Right atrium auricular region (tissue), 2 donors: ENCODE measurements at regions not wholly inside any gene's neighbourhood (a gene's known extent, or its start where the extent isn't known, plus 50 kb on each side); places are given as distances from the start of the nearest gene placed in this dataset.

Experiments used
- DNase-seq: peaks from one replicate; pipeline ENCODE4 v3.0.0-alpha.2; 2019; ENCODE audit warnings: low spot score
- H3K27ac ChIP-seq, 2 donors: fragments of 200-600 bp; sonication (generic); 1 replicate in 1 of 2; 2 replicates in 1 of 2; pipeline ENCODE4 v1.5.1; 2016 to 2019
- H3K27me3 ChIP-seq, 2 donors: fragments of 200-600 bp; sonication (generic); one replicate each; pipeline versions ENCODE4 v1.5.1 to v1.6.0; 2017 to 2019
- H3K36me3 ChIP-seq: fragments of 200-600 bp; sonication (generic); one replicate; pipeline ENCODE4 v1.5.1; 2016
- H3K4me1 ChIP-seq, 2 donors: fragments of 200-600 bp; sonication (generic); one replicate each; pipeline versions ENCODE4 v1.5.1 to v1.6.0; 2017 to 2019
- H3K4me3 ChIP-seq, 2 donors: fragments of 200-600 bp; sonication (generic); 1 replicate in 1 of 2; 2 replicates in 1 of 2; pipeline ENCODE4 v1.5.1; 2017 to 2019; ENCODE audit warnings: mild to moderate bottlenecking in 1 of 2, moderate library complexity in 1 of 2
- H3K9me3 ChIP-seq, 2 donors: fragments of 200-600 bp; sonication (generic); one replicate each; pipeline ENCODE4 v1.5.1; 2019
- TF ChIP-seq, protein P1 (sequence below), 2 donors: fragments of 200-600 bp; sonication (generic); IDR thresholded peaks; one replicate each; pipeline ENCODE4 v1.5.1; 2019; ENCODE audit warnings: antibody characterized with exemption in 2 of 2

DNA sequence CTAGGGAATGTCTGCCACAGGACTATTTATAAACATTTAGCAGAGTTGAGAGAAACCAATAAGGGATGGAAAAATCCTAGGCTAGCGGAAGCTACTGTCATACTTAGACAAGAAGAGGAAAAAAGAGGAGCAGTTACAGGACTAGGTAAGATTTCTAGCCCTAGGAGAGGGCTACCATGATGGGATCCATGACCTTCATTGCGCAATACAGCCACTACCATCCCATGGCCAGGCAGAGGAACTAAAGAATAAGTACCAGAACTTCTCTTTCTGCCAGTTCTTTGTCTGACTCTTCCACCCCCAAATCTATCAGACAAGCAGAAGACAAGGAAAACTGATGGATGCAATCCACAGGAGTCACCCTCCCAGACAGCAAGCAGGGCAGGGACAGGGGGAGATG is 417.0 kb upstream of the CHST9 start:
- H3K27ac ChIP-seq, result no peak overlapping the region
- TF ChIP-seq, protein P1, sequence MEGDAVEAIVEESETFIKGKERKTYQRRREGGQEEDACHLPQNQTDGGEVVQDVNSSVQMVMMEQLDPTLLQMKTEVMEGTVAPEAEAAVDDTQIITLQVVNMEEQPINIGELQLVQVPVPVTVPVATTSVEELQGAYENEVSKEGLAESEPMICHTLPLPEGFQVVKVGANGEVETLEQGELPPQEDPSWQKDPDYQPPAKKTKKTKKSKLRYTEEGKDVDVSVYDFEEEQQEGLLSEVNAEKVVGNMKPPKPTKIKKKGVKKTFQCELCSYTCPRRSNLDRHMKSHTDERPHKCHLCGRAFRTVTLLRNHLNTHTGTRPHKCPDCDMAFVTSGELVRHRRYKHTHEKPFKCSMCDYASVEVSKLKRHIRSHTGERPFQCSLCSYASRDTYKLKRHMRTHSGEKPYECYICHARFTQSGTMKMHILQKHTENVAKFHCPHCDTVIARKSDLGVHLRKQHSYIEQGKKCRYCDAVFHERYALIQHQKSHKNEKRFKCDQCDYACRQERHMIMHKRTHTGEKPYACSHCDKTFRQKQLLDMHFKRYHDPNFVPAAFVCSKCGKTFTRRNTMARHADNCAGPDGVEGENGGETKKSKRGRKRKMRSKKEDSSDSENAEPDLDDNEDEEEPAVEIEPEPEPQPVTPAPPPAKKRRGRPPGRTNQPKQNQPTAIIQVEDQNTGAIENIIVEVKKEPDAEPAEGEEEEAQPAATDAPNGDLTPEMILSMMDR (IDR thresholded peaks at IDR 0.05), result no peak
- H3K4me1 ChIP-seq, result no peaks in the 10 kb centered on the region
- H3K36me3 ChIP-seq, result no peaks in the 10 kb centered on the region
- no peaks in the 10 kb centered on the region for H3K9me3 ChIP-seq
- no peak overlapping the region for H3K4me3 ChIP-seq
- H3K27me3 ChIP-seq, result no peaks in the 10 kb centered on the region
- no peak for DNase-seq

DNA sequence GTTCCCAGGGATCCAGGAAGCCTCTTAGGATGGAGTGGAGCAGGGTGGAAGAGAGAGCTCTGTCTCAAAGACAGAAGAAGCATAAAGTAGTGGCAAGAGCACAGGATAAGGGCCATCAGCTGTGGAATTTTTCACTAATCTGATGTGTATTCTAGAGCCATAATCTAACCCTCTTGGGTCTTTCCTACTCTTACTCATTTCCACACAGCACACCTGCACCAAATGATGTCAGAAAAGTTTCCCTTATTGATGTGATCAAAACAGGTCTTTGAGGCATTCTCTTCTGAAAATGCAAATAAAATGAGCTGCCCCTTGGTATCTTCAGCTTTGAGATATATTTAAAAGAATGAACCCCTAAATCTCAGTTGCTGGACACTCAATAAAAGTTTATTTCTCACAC is 415.1 kb upstream of the CHST9 start:
- TF ChIP-seq, protein P1 (IDR thresholded peaks at IDR 0.05), result no peak
- Histone ChIP-seq H3K27ac (no peak overlapping the region), H3K36me3 (no peaks in the 10 kb centered on the region), H3K4me3 (no peak overlapping the region), H3K4me1 (no peaks in the 10 kb centered on the region), H3K27me3 (no peaks in the 10 kb centered on the region), H3K9me3 (no peaks in the 10 kb centered on the region)
- no peak for DNase-seq

DNA sequence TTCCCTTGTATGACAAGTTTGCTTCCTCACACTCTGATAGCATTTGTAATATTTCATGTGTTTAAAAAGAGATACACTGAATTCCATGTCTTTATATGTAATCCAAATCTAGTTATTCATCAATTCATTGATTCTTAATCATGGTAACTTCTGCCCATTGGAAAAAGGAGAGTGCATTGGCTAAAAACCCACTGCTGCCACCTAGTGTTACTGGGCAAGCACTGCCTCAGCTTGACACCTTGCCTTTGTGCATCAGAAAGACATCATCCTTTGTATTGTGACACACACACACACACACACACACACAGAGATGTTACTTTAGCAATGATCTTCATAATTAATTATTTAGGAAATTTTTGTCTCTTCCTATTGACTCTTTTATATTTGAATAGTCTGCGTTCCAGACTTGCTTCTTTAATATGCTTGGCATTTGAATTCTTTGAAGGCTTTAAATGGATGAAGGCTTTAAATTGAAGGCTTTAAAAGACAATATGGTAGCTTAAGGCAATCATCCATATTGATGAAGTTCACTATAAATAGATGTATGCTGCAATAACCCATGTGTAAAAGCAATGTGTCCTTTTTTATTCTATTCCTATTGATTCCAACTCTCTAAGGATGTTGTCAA is 414.2 kb upstream of the CHST9 start:
- Histone ChIP-seq H3K4me3 (no peak overlapping the region), H3K9me3 (no peaks in the 10 kb centered on the region), H3K36me3 (no peaks in the 10 kb centered on the region), H3K27ac (no peak overlapping the region), H3K27me3 (no peaks in the 10 kb centered on the region), H3K4me1 (no peaks in the 10 kb centered on the region)
- TF ChIP-seq, protein P1 (IDR thresholded peaks at IDR 0.05), result peak; percentile 84
- DNase-seq, result no peak

DNA sequence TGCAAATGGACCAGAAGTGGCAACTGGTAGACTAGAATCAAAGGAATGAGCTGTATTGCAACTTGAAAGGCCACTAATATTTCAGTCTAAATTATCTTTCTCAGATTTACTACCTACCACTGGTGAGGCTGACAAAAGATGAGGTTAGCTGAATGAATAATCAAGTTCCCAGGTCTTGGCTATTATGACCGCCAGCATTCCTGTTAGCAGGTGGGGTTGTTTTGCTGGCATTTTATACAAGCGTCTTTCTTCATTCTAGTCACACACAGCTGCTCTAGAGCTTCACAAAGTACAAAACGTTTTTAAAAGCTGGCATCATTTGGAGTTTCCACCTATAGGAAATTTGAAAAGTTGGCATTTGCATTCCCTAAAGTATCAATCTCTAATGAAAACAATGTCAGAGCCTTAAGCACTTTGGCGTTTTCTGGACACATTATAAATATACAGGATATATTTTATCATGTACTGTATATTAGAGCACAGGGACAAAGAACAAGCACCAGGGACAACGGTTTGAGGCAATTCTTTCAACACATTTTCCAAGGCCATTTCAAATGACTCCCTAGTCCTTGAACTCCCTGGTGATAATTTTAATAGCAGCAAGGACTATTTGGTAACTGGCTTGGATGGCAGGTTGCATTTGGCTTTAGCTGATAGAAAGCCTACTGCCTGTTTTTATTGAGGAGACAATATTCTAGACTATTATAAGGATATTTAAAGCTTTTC is 410.2 kb upstream of the CHST9 start:
- no peaks in the 10 kb centered on the region for H3K4me1 ChIP-seq
- H3K27ac ChIP-seq, result no peak overlapping the region
- H3K4me3 ChIP-seq, result no peak overlapping the region
- no peaks in the 10 kb centered on the region for H3K9me3 ChIP-seq
- TF ChIP-seq, protein P1 (IDR thresholded peaks at IDR 0.05), result no peak
- DNase-seq, result no peak
- no peaks in the 10 kb centered on the region for H3K27me3 ChIP-seq
- H3K36me3 ChIP-seq, result no peaks in the 10 kb centered on the region

DNA sequence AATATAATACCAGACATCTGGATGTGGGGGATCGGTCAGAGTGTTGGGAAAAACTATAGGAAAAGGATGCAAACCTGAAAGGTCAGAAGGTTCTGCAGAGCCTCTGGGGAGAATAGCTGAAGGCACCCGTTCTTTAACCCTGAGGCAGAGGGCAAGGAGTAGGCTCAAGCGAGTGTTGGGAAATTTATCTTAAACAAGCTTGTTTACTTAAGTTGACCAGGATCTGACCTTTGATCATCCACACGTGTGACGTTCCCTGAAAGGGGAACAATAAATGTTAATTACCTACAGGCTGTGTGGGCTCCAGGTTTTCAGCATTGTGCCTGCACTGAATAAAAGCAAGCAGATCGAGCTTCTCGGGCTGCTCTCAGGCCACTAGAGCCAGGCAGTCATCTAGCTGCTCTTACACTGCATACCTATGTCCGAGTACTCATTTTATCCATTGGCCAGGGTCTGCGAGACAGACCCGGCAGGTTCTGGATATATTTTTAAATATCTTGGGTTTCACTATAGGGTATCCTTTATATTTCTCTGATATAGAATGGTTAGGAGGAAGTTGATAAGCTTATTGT is 400.6 kb upstream of the CHST9 start:
- H3K27ac ChIP-seq, result no peak overlapping the region
- no peaks in the 10 kb centered on the region for H3K36me3 ChIP-seq
- no peaks in the 10 kb centered on the region for H3K4me1 ChIP-seq
- H3K27me3 ChIP-seq, result no peaks in the 10 kb centered on the region
- no peak for DNase-seq
- TF ChIP-seq, protein P1 (IDR thresholded peaks at IDR 0.05), result no peak
- H3K9me3 ChIP-seq, result peaks cover 0 to 20% of the 10 kb centered on the region in 2 donors
- H3K4me3 ChIP-seq, result no peak overlapping the region
